Calu3 (cell line): ENCODE measurements at regions not wholly inside any gene's neighbourhood (a gene's known extent, or its start where the extent isn't known, plus 50 kb on each side); places are given as distances from the start of the nearest gene placed in this dataset.

ENCODE experiments used
- BruUV-seq: library from RNA; stranded (reverse); fragments of 400-500 nt; replicated peaks from 2 replicates; lab custom pipeline; 2021; lab: Mats Ljungman, UMichigan
- CTCF ChIA-PET: fragments of 300-600 bp; sonication (Branson Sonifier 250); formaldehyde crosslinking; loops from one replicate; lab custom pipeline; 2022; ENCODE audit warnings: antibody characterized with exemption; lab: Charles Lee
- DNase-seq: peaks from one replicate; pipeline ENCODE4 v3.0.0; 2022
- H3K27ac Mint-ChIP-seq: one replicate; pipeline ENCODE4 v1.8.0; 2022; ENCODE audit warnings: mixed read lengths; ENCODE audit not compliant: unreplicated experiment
- H3K27me3 Mint-ChIP-seq: one replicate; pipeline ENCODE4 v1.8.0; 2022; ENCODE audit warnings: mixed read lengths; ENCODE audit not compliant: unreplicated experiment
- H3K36me3 Mint-ChIP-seq: one replicate; pipeline ENCODE4 v1.8.0; 2022; ENCODE audit warnings: mild to moderate bottlenecking, moderate library complexity, mixed read lengths; ENCODE audit not compliant: insufficient read depth, unreplicated experiment
- H3K4me1 Mint-ChIP-seq: one replicate; pipeline ENCODE4 v1.8.0; 2022; ENCODE audit warnings: mild to moderate bottlenecking, low read depth, mixed read lengths; ENCODE audit not compliant: unreplicated experiment
- H3K4me3 Mint-ChIP-seq: one replicate; pipeline ENCODE4 v1.8.0; 2022; ENCODE audit warnings: mild to moderate bottlenecking, low read depth, moderate library complexity, mixed read lengths; ENCODE audit not compliant: unreplicated experiment
- H3K9me3 Mint-ChIP-seq: one replicate; pipeline ENCODE4 v1.8.0; 2022; ENCODE audit warnings: low read depth, mixed read lengths; ENCODE audit not compliant: unreplicated experiment
- CTCF ChIP-seq: fragments of 200-600 bp; IDR thresholded peaks from one replicate; pipeline ENCODE4 v1.8.0; 2022; ENCODE audit warnings: antibody characterized with exemption; ENCODE audit not compliant: unreplicated experiment
- intact Hi-C: fragments of 100-400 bp; cut with micrococcal nuclease; formaldehyde crosslinking; loops from one replicate; pipeline ENCODE4 v1.10.0; 2022; ENCODE audit not compliant: unreplicated experiment

DNA sequence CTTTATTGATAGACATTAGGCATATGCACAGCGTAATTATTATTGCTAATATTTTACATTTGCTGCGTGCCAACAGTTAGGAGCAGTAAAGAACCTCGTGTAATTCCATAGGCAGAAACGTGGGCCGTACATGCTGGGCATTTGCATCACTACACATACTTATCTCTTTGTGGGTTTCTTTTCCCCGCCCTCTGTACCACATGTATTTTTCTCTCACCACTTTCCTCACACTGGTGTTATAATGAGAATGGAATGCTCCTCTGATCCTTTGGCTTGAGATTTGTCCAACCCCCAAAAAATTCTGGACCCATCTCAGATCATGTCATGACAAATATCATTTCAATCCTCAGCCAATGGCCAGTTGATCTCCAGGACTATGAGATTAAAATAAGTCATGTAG is 1952.6 kb upstream of the WWC1 start:
- intact Hi-C loops, result no loop called here
- CTCF ChIA-PET, result no interaction called here
- BruUV-seq, result no TSS peak
- DNase-seq, result no peak
- TF ChIP-seq CTCF, result no peak
- H3K4me3 Mint-ChIP-seq, result no peak overlapping the region
- H3K36me3 Mint-ChIP-seq, result no peaks in the 10 kb centered on the region
- no peaks in the 10 kb centered on the region for H3K4me1 Mint-ChIP-seq
- no peaks in the 10 kb centered on the region for H3K27me3 Mint-ChIP-seq
- peaks cover 4% of the 10 kb centered on the region for H3K9me3 Mint-ChIP-seq
- H3K27ac Mint-ChIP-seq, result no peak overlapping the region

- DNase-seq, result no peak
- no peaks in the 10 kb centered on the region for H3K36me3 Mint-ChIP-seq
- no TSS peak for BruUV-seq
- no peaks in the 10 kb centered on the region for H3K27me3 Mint-ChIP-seq
- H3K9me3 Mint-ChIP-seq, result peaks cover 4% of the 10 kb centered on the region
- H3K4me1 Mint-ChIP-seq, result no peaks in the 10 kb centered on the region
- no peak overlapping the region for H3K27ac Mint-ChIP-seq
- TF ChIP-seq CTCF, result no peak
- intact Hi-C loops, result no loop called here
- no peak overlapping the region for H3K4me3 Mint-ChIP-seq
- CTCF ChIA-PET, result no interaction called here
Observed at GRCh38 chr5:166340039-166340438, 1951.4 kb upstream of the WWC1 start.

GRCh38 chr5:166341740-166342337 is 1949.6 kb upstream of the WWC1 start:
- no peak for DNase-seq
- Mint-ChIP-seq H3K9me3 (peaks cover 4% of the 10 kb centered on the region), H3K36me3 (no peaks in the 10 kb centered on the region), H3K27ac (no peak overlapping the region), H3K4me1 (no peaks in the 10 kb centered on the region), H3K27me3 (no peaks in the 10 kb centered on the region), H3K4me3 (no peak overlapping the region)
- no TSS peak for BruUV-seq
- CTCF ChIA-PET, result interaction anchor here (0.6 kb wide), 1 partner anchor 97 kb away, joined by 3 read pairs; no protein-coding TSS in a partner anchor
- peak; percentile 21 for TF ChIP-seq CTCF
- intact Hi-C loops, result no loop called here

- no peak for TF ChIP-seq CTCF
- no peak for DNase-seq
- no peak overlapping the region for H3K4me3 Mint-ChIP-seq
- no peaks in the 10 kb centered on the region for H3K27me3 Mint-ChIP-seq
- intact Hi-C loops, result no loop called here
- BruUV-seq, result no TSS peak
- H3K9me3 Mint-ChIP-seq, result peaks cover 4% of the 10 kb centered on the region
- H3K36me3 Mint-ChIP-seq, result no peaks in the 10 kb centered on the region
- no peak overlapping the region for H3K27ac Mint-ChIP-seq
- no peaks in the 10 kb centered on the region for H3K4me1 Mint-ChIP-seq
- CTCF ChIA-PET, result interaction anchor here (0.6 kb wide), 1 partner anchor 97 kb away, joined by 3 read pairs; no protein-coding TSS in a partner anchor
Observed at GRCh38 chr5:166342402-166342801, 1949.0 kb upstream of the WWC1 start.
